ENCODE measurements at regions not wholly inside any gene's neighbourhood (a gene's known extent, or its start where the extent isn't known, plus 50 kb on each side); places are given as distances from the start of the nearest gene placed in this dataset.

DNA sequence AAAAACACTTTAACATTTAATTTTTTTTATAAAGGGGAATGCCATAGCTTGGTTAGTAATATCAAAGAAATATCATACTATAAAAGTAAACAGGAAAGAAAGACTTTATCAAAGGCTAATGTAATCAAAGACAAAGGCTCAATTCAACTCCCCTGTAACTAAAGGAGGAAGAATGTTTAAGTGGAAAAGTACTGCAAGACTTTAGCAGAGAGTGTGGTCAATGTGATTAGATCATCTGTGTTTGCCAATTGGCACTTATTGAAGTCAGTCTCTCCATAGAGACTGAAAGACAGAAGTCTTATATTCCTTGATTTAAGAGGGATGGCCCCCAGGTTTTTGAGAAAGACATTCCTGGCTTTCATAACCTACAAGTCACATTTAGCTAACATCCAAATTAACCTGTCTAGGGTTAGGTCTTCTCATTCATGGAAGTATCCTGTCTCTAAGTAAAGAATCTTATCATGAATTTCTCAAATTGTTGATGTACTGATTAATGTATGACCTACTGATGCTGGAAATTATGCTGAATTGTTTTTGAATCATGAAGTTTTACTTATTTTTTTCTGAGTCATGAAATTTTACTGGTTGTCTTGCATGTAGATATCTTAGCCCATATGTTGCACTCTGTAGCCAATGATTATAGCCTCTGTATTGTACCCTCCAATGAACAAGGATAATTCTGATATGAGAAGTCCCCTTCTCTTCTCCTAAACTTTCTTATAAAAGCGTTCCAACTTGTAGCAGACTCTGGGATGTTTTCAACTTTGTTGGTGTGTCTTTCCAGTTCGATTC lies 65.4 kb downstream of the ATXN7L3B start:
- no peak for ATAC-seq (ENCODE audit: insufficient read depth, low FRiP score)
- no peaks in the 10 kb centered on the region for H3K27me3 ChIP-seq (ENCODE audit: control insufficient read depth in 3 of 3, insufficient read depth in 3 of 3, low read length in 2 of 3)
- H3K27ac ChIP-seq (ENCODE audit: low read depth in 1 of 2, low read length in 1 of 2): no peak overlapping the region
- no peak for DNase-seq
- no peaks in the 10 kb centered on the region for H3K36me3 ChIP-seq (ENCODE audit: control insufficient read depth in 4 of 4, insufficient read depth in 4 of 4, low read length in 4 of 4)
- WGBS, 2 donors: 74 to 78% methylated on average over 2 of the region's 2 CpGs
- H3K9ac ChIP-seq (ENCODE audit: insufficient read depth in 1 of 2, low read length in 2 of 2): no peak overlapping the region
- H3K4me1 ChIP-seq (ENCODE audit: control insufficient read depth in 5 of 5, insufficient read depth in 5 of 5, low read length in 5 of 5): no peaks in the 10 kb centered on the region
- TF ChIP-seq, protein P1, sequence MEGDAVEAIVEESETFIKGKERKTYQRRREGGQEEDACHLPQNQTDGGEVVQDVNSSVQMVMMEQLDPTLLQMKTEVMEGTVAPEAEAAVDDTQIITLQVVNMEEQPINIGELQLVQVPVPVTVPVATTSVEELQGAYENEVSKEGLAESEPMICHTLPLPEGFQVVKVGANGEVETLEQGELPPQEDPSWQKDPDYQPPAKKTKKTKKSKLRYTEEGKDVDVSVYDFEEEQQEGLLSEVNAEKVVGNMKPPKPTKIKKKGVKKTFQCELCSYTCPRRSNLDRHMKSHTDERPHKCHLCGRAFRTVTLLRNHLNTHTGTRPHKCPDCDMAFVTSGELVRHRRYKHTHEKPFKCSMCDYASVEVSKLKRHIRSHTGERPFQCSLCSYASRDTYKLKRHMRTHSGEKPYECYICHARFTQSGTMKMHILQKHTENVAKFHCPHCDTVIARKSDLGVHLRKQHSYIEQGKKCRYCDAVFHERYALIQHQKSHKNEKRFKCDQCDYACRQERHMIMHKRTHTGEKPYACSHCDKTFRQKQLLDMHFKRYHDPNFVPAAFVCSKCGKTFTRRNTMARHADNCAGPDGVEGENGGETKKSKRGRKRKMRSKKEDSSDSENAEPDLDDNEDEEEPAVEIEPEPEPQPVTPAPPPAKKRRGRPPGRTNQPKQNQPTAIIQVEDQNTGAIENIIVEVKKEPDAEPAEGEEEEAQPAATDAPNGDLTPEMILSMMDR (IDR thresholded peaks at IDR 0.05; ENCODE audit: control extremely low read depth, extremely low read depth): no peak
- peaks cover 0 to 6% (median 0%) of the 10 kb centered on the region in 4 donors for H3K9me3 ChIP-seq (ENCODE audit: control insufficient read depth in 4 of 4, insufficient read depth in 3 of 4, low read length in 3 of 4)
- no peak overlapping the region for H3K4me3 ChIP-seq

DNA sequence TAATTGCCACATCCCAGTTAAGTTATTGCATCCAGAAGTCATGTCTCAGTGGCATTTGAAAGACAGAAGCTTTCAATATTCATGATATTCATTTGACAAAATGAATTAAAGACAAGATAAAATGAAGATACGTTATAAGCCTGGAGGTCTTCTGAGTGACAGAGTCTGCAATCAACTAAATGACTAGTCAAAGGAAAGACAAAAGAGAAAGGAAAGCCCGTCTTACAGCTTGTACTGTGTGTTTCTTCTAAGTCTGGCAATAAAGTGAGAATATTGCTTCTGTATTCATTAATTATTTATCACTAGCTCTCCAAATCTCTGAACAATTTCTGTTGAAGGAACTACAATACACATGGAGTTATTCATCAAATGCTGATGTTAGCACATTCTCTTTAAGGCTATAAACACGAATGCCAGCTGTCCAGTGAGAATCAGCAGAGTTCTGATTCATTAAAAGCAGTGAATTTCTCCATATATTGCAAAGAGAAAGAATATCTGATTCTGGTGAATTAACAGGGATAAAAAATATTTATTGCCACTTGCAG lies 70.7 kb downstream of the ATXN7L3B start:
- no peak overlapping the region for H3K27ac ChIP-seq (ENCODE audit: low read depth in 1 of 2, low read length in 1 of 2)
- H3K36me3 ChIP-seq (ENCODE audit: control insufficient read depth in 4 of 4, insufficient read depth in 4 of 4, low read length in 4 of 4): no peaks in the 10 kb centered on the region
- no peaks in the 10 kb centered on the region for H3K4me1 ChIP-seq (ENCODE audit: control insufficient read depth in 5 of 5, insufficient read depth in 5 of 5, low read length in 5 of 5)
- DNase-seq (no peak), ATAC-seq (ENCODE audit: insufficient read depth, low FRiP score) (no peak)
- H3K4me3 ChIP-seq: no peak overlapping the region
- TF ChIP-seq, protein P1 (IDR thresholded peaks at IDR 0.05; ENCODE audit: control extremely low read depth, extremely low read depth): no peak
- no peak overlapping the region for H3K9ac ChIP-seq (ENCODE audit: insufficient read depth in 1 of 2, low read length in 2 of 2)
- no peaks in the 10 kb centered on the region for H3K27me3 ChIP-seq (ENCODE audit: control insufficient read depth in 3 of 3, insufficient read depth in 3 of 3, low read length in 2 of 3)
- 71 to 84% methylated on average over 3 of the region's 3 CpGs for WGBS, 2 donors
- H3K9me3 ChIP-seq (ENCODE audit: control insufficient read depth in 4 of 4, insufficient read depth in 3 of 4, low read length in 3 of 4): no peaks in the 10 kb centered on the region

DNA sequence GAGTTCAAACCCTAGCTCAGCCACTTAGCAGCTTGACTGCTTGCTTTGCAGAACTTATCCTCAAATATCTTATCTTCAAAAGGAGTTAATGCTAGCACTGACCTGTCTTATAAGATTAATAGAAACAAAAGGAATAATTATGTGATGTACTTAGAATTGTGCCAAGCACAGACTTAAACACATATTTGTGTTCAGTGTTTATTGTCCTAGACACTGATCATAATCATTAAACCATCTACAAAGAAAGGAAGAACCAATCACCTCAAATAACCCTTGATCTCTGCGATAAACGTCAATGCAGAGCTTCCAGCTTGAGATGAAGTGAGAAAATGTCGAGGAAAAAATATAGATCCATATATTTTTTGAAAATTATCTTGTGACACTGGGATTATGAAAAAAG lies 73.1 kb downstream of the ATXN7L3B start:
- no peak overlapping the region for H3K9ac ChIP-seq (ENCODE audit: insufficient read depth in 1 of 2, low read length in 2 of 2)
- no peak overlapping the region for H3K27ac ChIP-seq (ENCODE audit: low read depth in 1 of 2, low read length in 1 of 2)
- no peak for ATAC-seq (ENCODE audit: insufficient read depth, low FRiP score)
- no peaks in the 10 kb centered on the region for H3K27me3 ChIP-seq (ENCODE audit: control insufficient read depth in 3 of 3, insufficient read depth in 3 of 3, low read length in 2 of 3)
- DNase-seq: no peak
- H3K4me3 ChIP-seq: no peak overlapping the region
- WGBS, 2 donors: 79 to 86% methylated on average over 3 of the region's 3 CpGs
- TF ChIP-seq, protein P1 (IDR thresholded peaks at IDR 0.05; ENCODE audit: control extremely low read depth, extremely low read depth): no peak
- no peaks in the 10 kb centered on the region for H3K4me1 ChIP-seq (ENCODE audit: control insufficient read depth in 5 of 5, insufficient read depth in 5 of 5, low read length in 5 of 5)
- H3K36me3 ChIP-seq (ENCODE audit: control insufficient read depth in 4 of 4, insufficient read depth in 4 of 4, low read length in 4 of 4): no peaks in the 10 kb centered on the region
- H3K9me3 ChIP-seq (ENCODE audit: control insufficient read depth in 4 of 4, insufficient read depth in 3 of 4, low read length in 3 of 4): no peaks in the 10 kb centered on the region

All from lung (tissue), 11 donors.